HL-60 (cell line): ENCODE measurements at regions not wholly inside any gene's neighbourhood (a gene's known extent, or its start where the extent isn't known, plus 50 kb on each side); places are given as distances from the start of the nearest gene placed in this dataset.

ENCODE experiments used
- DNase-seq, 2 experiments: peaks; one replicate each; pipeline ENCODE4 v3.0.0-alpha.2; 2010 to 2020; ENCODE audit warnings: low read depth in 1 of 2, low spot score in 1 of 2
- H3K27ac ChIP-seq: fragments of 250-450 bp; sonication (Bioruptor Pico); replicated peaks from 2 replicates; pipeline ENCODE4 v1.5.1; 2020; ENCODE audit warnings: mild to moderate bottlenecking, moderate library complexity
- H3K27me3 ChIP-seq: fragments of 250-450 bp; sonication (Bioruptor Pico); 2 replicates; pipeline ENCODE4 v1.5.1; 2021; ENCODE audit warnings: mild to moderate bottlenecking, moderate library complexity; ENCODE audit not compliant: insufficient read depth, poor library complexity, severe bottlenecking
- H3K4me3 ChIP-seq: replicated peaks from 2 replicates; pipeline ENCODE4 v1.5.1; 2011; ENCODE audit warnings: mild to moderate bottlenecking, control low read depth, low read length; ENCODE audit not compliant: insufficient read depth
- CTCF ChIP-seq: IDR thresholded peaks from one replicate; pipeline ENCODE4 v1.5.1; 2011; ENCODE audit warnings: low read length, control low read depth, inconsistent platforms; ENCODE audit not compliant: insufficient read depth
- GABPA ChIP-seq: IDR thresholded peaks from 2 replicates; pipeline ENCODE4 v1.6.1; 2012; ENCODE audit warnings: low read depth
- POLR2AphosphoS5 ChIP-seq: IDR thresholded peaks from 2 replicates; pipeline ENCODE4 v1.6.1; 2012; ENCODE audit warnings: low read depth
- REST ChIP-seq: IDR thresholded peaks from 2 replicates; pipeline ENCODE4 v1.6.1; 2012; ENCODE audit warnings: low read depth; ENCODE audit not compliant: insufficient replicate concordance
- SPI1 ChIP-seq: IDR thresholded peaks from 2 replicates; pipeline ENCODE4 v1.6.1; 2012; ENCODE audit warnings: low read depth, mild to moderate bottlenecking, borderline replicate concordance

GRCh38 chr20:16167423-16168130, 405.7 kb downstream of the KIF16B start:
- TF ChIP-seq SPI1 (no peak), GABPA (no peak), POLR2AphosphoS5 (no peak), REST (no peak), CTCF (no peak)
- Histone ChIP-seq H3K27ac (no peak overlapping the region), H3K4me3 (no peak overlapping the region), H3K27me3 (no peaks in the 10 kb centered on the region)
- DNase-seq: no peak

- TF ChIP-seq CTCF: no peak
- no peak for TF ChIP-seq REST
- no peak for TF ChIP-seq GABPA
- no peak for TF ChIP-seq POLR2AphosphoS5
- TF ChIP-seq SPI1: no peak
- DNase-seq: no peak
Observed at GRCh38 chr20:16166737-16167136, 406.5 kb downstream of the KIF16B start.

GRCh38 chr20:16158976-16159286, 414.3 kb downstream of the KIF16B start:
- DNase-seq: no peak
- H3K27me3 ChIP-seq: no peaks in the 10 kb centered on the region
- TF ChIP-seq REST (no peak), SPI1 (no peak), CTCF (no peak), GABPA (no peak), POLR2AphosphoS5 (no peak)
- H3K27ac ChIP-seq: no peak overlapping the region
- H3K4me3 ChIP-seq: no peak overlapping the region

More at GRCh38 chr20:16166737-16167136, 406.5 kb downstream of the KIF16B start:
- H3K27ac ChIP-seq: no peak overlapping the region
- no peak overlapping the region for H3K4me3 ChIP-seq
- no peaks in the 10 kb centered on the region for H3K27me3 ChIP-seq
